B cell (primary cell): ENCODE measurements at regions not wholly inside any gene's neighbourhood (a gene's known extent, or its start where the extent isn't known, plus 50 kb on each side); places are given as distances from the start of the nearest gene placed in this dataset.

Experiments used
- EZH2 ChIP-seq: IDR thresholded peaks from 2 replicates; pipeline ENCODE4 v1.6.1; 2012; ENCODE audit warnings: borderline replicate concordance, low read depth, mild to moderate bottlenecking, moderate library complexity, low read length; ENCODE audit not compliant: insufficient read depth, poor library complexity, severe bottlenecking
- TF ChIP-seq, protein P1 (sequence below): fragments of 200-600 bp; IDR thresholded peaks from one replicate; pipeline ENCODE4 v1.8.0; 2022; ENCODE audit warnings: antibody characterized with exemption, mild to moderate bottlenecking

DNA sequence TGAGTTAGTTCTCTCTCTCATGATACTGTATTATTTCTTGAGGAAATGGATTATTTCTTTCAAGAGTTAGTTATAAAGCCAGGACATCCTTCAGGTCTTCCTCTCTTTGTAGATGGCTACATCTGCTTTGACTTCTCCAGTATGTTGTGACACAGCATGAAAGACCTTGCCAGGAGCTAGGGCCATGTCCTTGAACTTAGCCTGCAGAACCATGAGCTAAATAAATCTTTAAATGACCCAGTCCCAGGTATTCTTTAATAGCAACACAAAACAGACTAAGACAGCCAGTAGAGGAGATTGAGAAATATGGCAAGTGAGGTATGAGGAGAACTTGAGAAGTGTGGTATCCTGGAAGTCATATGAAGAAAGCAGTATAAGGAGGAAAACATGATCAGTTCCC lies 214.9 kb upstream of the PPP1R3A start:
- TF ChIP-seq, protein P1, sequence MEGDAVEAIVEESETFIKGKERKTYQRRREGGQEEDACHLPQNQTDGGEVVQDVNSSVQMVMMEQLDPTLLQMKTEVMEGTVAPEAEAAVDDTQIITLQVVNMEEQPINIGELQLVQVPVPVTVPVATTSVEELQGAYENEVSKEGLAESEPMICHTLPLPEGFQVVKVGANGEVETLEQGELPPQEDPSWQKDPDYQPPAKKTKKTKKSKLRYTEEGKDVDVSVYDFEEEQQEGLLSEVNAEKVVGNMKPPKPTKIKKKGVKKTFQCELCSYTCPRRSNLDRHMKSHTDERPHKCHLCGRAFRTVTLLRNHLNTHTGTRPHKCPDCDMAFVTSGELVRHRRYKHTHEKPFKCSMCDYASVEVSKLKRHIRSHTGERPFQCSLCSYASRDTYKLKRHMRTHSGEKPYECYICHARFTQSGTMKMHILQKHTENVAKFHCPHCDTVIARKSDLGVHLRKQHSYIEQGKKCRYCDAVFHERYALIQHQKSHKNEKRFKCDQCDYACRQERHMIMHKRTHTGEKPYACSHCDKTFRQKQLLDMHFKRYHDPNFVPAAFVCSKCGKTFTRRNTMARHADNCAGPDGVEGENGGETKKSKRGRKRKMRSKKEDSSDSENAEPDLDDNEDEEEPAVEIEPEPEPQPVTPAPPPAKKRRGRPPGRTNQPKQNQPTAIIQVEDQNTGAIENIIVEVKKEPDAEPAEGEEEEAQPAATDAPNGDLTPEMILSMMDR: no peak
- TF ChIP-seq EZH2: no peak
